ENCODE measurements at regions not wholly inside any gene's neighbourhood (a gene's known extent, or its start where the extent isn't known, plus 50 kb on each side); places are given as distances from the start of the nearest gene placed in this dataset.

DNA sequence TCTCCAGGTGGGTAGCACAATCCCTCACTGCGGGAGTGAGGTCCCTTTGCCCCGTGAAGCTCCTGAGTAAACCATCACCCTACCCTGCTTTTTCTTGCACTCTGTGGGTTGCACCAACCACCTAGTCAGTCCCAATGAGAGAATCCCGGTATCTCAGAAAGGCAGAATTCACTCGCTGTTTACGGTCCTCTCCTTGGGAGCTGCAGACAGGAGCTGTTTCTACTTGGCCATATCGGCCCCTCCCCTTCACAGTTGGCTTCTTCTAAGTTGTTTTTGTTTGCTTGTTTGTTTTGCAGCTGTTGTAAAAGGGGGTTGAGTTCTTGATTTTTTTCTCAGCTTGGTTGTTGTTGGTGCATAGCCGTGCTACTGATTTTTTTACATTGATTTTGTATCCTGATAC, 237.0 kb upstream of the RASA1 start:
- TF ChIP-seq, protein P1, sequence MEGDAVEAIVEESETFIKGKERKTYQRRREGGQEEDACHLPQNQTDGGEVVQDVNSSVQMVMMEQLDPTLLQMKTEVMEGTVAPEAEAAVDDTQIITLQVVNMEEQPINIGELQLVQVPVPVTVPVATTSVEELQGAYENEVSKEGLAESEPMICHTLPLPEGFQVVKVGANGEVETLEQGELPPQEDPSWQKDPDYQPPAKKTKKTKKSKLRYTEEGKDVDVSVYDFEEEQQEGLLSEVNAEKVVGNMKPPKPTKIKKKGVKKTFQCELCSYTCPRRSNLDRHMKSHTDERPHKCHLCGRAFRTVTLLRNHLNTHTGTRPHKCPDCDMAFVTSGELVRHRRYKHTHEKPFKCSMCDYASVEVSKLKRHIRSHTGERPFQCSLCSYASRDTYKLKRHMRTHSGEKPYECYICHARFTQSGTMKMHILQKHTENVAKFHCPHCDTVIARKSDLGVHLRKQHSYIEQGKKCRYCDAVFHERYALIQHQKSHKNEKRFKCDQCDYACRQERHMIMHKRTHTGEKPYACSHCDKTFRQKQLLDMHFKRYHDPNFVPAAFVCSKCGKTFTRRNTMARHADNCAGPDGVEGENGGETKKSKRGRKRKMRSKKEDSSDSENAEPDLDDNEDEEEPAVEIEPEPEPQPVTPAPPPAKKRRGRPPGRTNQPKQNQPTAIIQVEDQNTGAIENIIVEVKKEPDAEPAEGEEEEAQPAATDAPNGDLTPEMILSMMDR (IDR thresholded peaks at IDR 0.05), result no peak
- TF ChIP-seq POLR2AphosphoS5 (IDR thresholded peaks at IDR 0.05; ENCODE audit: low read depth, low read length), result no peak
